GM12891 (cell line): ENCODE measurements at regions not wholly inside any gene's neighbourhood (a gene's known extent, or its start where the extent isn't known, plus 50 kb on each side); places are given as distances from the start of the nearest gene placed in this dataset.

Experiments
- PAX5 ChIP-seq: IDR thresholded peaks from 2 replicates; pipeline ENCODE4 v1.6.1; 2011; ENCODE audit warnings: low read length, moderate library complexity, mild to moderate bottlenecking; ENCODE audit not compliant: insufficient read depth, severe bottlenecking
- POLR2A ChIP-seq: IDR thresholded peaks from 2 replicates; pipeline ENCODE4 v1.6.1; 2011; ENCODE audit warnings: low read depth, low read length, control low read depth
- POLR2AphosphoS5 ChIP-seq: IDR thresholded peaks from 2 replicates; pipeline ENCODE4 v1.6.1; 2011; ENCODE audit warnings: low read depth, low read length, control low read depth

GRCh38 chr4:15260758-15261157 lies 167.1 kb upstream of the C1QTNF7 start:
- TF ChIP-seq POLR2AphosphoS5 (no peak), POLR2A (no peak), PAX5 (no peak)
